ENCODE measurements at regions not wholly inside any gene's neighbourhood (a gene's known extent, or its start where the extent isn't known, plus 50 kb on each side); places are given as distances from the start of the nearest gene placed in this dataset.

DNA sequence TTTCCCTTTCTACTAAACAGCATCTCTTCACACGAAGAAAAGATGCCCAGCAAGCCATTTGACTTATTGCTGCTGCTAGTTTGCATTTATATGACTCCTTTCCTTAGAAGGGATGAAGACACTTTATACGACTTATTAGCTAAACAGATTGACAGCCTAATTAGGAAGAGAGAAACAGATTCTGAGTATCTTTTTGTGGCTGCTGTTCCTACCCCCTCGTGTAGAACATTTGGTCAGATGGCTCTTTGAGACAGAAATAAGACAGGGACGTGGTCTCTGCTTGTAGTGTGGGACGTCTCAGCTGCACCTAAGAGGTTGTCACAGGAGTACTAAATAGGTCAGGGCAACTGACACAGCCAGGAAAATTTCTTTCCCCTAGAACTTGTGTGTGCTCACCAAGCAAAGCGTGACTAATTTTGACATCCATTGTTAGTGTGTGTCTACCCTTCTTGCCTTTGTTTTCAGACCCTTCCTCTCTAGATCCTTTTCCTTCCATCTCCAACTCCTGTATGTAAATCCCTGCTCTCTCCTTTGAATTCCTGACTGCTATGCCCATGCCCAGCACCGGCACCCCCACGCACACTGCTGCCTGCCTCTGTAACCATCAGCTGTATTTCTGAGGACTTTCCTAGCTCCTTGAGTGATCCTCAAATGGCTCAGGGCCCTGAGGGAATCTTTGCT lies 83.2 kb downstream of the DAD1 start:
- DNase-seq: no peak
- TF ChIP-seq, protein P1, sequence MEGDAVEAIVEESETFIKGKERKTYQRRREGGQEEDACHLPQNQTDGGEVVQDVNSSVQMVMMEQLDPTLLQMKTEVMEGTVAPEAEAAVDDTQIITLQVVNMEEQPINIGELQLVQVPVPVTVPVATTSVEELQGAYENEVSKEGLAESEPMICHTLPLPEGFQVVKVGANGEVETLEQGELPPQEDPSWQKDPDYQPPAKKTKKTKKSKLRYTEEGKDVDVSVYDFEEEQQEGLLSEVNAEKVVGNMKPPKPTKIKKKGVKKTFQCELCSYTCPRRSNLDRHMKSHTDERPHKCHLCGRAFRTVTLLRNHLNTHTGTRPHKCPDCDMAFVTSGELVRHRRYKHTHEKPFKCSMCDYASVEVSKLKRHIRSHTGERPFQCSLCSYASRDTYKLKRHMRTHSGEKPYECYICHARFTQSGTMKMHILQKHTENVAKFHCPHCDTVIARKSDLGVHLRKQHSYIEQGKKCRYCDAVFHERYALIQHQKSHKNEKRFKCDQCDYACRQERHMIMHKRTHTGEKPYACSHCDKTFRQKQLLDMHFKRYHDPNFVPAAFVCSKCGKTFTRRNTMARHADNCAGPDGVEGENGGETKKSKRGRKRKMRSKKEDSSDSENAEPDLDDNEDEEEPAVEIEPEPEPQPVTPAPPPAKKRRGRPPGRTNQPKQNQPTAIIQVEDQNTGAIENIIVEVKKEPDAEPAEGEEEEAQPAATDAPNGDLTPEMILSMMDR (IDR thresholded peaks at IDR 0.05): no peak
- no peak for TF ChIP-seq POLR2A (IDR thresholded peaks at IDR 0.05)
- no peak overlapping the region for H3K27ac ChIP-seq
- peaks cover 3% of the 10 kb centered on the region for H3K4me1 ChIP-seq
- 80 to 81% methylated on average over 8 of the region's 8 CpGs for WGBS, 2 donors
- intact Hi-C loops (cut with DNase I; ENCODE audit: low total_unique reads): no loop called here
- H3K27me3 ChIP-seq: no peaks in the 10 kb centered on the region
- no peak overlapping the region for H3K4me3 ChIP-seq
- no peaks in the 10 kb centered on the region for H3K36me3 ChIP-seq (ENCODE audit: low read depth, missing control alignments)
- no peaks in the 10 kb centered on the region for H3K9me3 ChIP-seq

DNA sequence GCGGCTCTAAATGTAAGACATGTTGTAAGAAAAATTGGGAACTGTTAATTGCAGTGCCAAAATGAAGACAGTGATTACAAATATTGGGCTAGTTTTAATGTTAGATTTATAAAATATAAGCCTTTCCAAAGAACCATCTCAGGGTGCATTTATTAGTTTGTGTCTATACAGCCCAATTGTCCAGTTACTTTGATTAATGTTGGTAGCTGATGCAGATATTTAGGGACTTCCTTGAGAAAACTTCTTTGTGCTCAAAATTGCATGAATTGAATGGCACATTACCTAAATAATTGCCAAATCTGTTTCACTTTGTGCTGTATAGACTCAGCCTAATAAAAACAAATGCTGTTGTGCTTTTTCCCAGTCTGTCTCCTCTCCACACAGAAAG lies 83.7 kb downstream of the DAD1 start:
- Histone ChIP-seq H3K4me3 (no peak overlapping the region), H3K36me3 (ENCODE audit: low read depth, missing control alignments) (no peaks in the 10 kb centered on the region), H3K27me3 (no peaks in the 10 kb centered on the region), H3K4me1 (peaks cover 3% of the 10 kb centered on the region), H3K9me3 (no peaks in the 10 kb centered on the region), H3K27ac (no peak overlapping the region)
- no peak for TF ChIP-seq POLR2A (IDR thresholded peaks at IDR 0.05)
- TF ChIP-seq, protein P1 (IDR thresholded peaks at IDR 0.05): no peak
- no peak for DNase-seq
- intact Hi-C loops (cut with DNase I; ENCODE audit: low total_unique reads): no loop called here
- WGBS, 2 donors: 95 to 97% methylated on average over 1 of the region's 1 CpG

DNA sequence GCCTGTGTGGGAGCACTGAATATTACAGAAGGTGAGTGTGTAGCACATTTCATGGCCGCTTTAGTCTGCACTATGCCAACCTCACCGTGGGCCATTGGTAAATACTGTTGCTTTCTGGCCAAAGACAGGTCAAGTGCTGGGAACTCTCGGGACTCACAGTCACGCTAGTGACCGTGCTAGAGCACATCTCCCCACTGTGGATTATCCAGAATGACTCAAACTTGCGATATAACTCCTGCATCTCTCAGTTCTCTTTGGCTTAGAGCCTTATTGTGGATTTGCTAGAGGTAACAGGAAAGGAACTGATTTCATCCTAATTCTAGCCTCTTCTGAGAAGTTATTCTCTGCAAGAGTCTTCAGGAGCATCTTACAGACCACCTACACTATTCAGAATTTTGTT lies 86.5 kb downstream of the DAD1 start:
- no peaks in the 10 kb centered on the region for H3K36me3 ChIP-seq (ENCODE audit: low read depth, missing control alignments)
- intact Hi-C loops (cut with DNase I; ENCODE audit: low total_unique reads): no loop called here
- no peaks in the 10 kb centered on the region for H3K27me3 ChIP-seq
- WGBS, 2 donors: 78 to 82% methylated on average over 6 of the region's 6 CpGs
- no peak overlapping the region for H3K27ac ChIP-seq
- H3K4me3 ChIP-seq: no peak overlapping the region
- TF ChIP-seq, protein P1 (IDR thresholded peaks at IDR 0.05): no peak
- no peak for TF ChIP-seq POLR2A (IDR thresholded peaks at IDR 0.05)
- H3K4me1 ChIP-seq: peaks cover 3% of the 10 kb centered on the region
- no peak for DNase-seq
- no peaks in the 10 kb centered on the region for H3K9me3 ChIP-seq

DNA sequence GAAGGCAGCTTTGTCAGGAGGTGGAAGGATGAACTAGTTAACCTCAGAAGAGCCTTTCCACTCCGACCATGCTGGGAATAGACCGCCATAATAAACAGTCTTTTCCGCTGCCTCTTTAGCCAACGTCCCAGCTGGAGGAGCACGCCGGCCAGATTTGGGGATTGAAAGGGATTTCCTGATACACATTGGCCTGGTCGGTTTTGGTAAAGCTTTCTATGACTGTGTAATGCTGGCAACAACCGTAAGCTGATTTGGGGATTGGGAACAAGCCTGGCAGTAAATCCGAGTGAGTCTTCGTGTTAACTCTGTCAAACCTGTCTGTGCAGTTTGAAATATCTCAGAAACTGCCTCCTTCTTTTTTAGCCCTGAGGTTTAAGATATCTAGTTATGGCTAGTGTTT lies 87.0 kb downstream of the DAD1 start:
- no peak overlapping the region for H3K4me3 ChIP-seq
- peaks cover 3% of the 10 kb centered on the region for H3K4me1 ChIP-seq
- TF ChIP-seq, protein P1 (IDR thresholded peaks at IDR 0.05): no peak
- TF ChIP-seq POLR2A (IDR thresholded peaks at IDR 0.05): no peak
- no peaks in the 10 kb centered on the region for H3K36me3 ChIP-seq (ENCODE audit: low read depth, missing control alignments)
- no peaks in the 10 kb centered on the region for H3K27me3 ChIP-seq
- H3K27ac ChIP-seq: no peak overlapping the region
- intact Hi-C loops (cut with DNase I; ENCODE audit: low total_unique reads): no loop called here
- no peaks in the 10 kb centered on the region for H3K9me3 ChIP-seq
- 55 to 70% methylated on average over 10 of the region's 10 CpGs for WGBS, 2 donors
- no peak for DNase-seq
